ENCODE measurements at regions not wholly inside any gene's neighbourhood (a gene's known extent, or its start where the extent isn't known, plus 50 kb on each side); places are given as distances from the start of the nearest gene placed in this dataset.
A peak's percentile ranks its signal among the peaks of the same experiment; 100 is the strongest.

GRCh38 chr13:105974380-105974779, 561.1 kb downstream of the EFNB2 start:
- H3K4me3 ChIP-seq (ENCODE audit: low read length) = no peak overlapping the region
- H3K9ac ChIP-seq (ENCODE audit: low read length) = no peak overlapping the region
- H3K27me3 ChIP-seq (replicated peaks; ENCODE audit: control insufficient read depth, insufficient read depth, low read length) = no peaks in the 10 kb centered on the region
- H3K4me1 ChIP-seq (ENCODE audit: control insufficient read depth, insufficient read depth, low read length) = peaks cover 9% of the 10 kb centered on the region
- no peaks in the 10 kb centered on the region for H3K9me3 ChIP-seq (ENCODE audit: control insufficient read depth, low read length)
- no peaks in the 10 kb centered on the region for H3K36me3 ChIP-seq (ENCODE audit: control insufficient read depth, insufficient read depth, low read length, severe bottlenecking)
- DNase-seq (ENCODE audit: low read depth) = no peak

DNA sequence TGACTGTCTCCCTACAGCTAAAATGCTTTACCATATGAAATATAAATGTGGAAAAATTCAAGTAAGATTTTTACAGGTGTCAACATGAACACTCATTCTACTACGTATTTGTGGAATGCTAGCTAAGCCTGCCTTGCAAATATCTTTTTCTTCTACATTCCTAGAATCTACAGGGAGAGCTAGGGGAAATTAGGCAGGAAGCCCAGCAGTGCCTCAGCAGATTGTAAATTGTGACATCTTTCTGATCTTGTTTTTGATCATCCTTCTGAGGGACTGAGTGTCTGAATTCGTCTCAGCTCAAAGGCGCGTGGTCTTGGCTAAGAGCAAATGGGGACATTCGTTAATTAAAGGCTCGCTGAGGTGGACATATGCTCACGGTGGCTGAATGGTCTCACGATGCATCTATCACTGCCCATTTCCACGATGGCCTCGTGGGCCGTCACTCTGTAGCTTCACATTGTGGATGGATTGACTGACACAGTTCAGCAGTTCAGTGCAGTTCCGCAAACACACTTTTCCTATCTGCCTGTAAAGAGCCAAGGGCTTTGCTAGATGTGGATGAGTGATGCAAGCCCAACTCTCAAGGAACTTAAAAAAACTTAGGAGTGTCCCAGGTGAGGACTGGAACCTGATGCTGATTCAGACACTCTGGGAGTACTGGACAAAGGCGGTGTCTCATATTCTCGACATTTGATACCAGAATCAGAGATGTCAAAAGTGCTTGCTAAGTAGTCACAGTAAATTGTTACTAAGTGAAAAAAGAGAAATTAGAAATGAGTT, 562.5 kb downstream of the EFNB2 start:
- Histone ChIP-seq H3K9me3 (ENCODE audit: control insufficient read depth, low read length) (no peaks in the 10 kb centered on the region), H3K9ac (ENCODE audit: low read length) (no peak overlapping the region), H3K4me1 (ENCODE audit: control insufficient read depth, insufficient read depth, low read length) (peaks cover 9% of the 10 kb centered on the region), H3K36me3 (ENCODE audit: control insufficient read depth, insufficient read depth, low read length, severe bottlenecking) (no peaks in the 10 kb centered on the region), H3K4me3 (ENCODE audit: low read length) (peak overlapping the region; percentile 15), H3K27me3 (replicated peaks; ENCODE audit: control insufficient read depth, insufficient read depth, low read length) (no peaks in the 10 kb centered on the region)
- DNase-seq (ENCODE audit: low read depth) = peak; percentile 7

- no peak for DNase-seq (ENCODE audit: low read depth)
- H3K36me3 ChIP-seq (ENCODE audit: control insufficient read depth, insufficient read depth, low read length, severe bottlenecking) = no peaks in the 10 kb centered on the region
These were observed 563.1 kb downstream of the EFNB2 start for GRCh38 chr13:105972306-105972721.

DNA sequence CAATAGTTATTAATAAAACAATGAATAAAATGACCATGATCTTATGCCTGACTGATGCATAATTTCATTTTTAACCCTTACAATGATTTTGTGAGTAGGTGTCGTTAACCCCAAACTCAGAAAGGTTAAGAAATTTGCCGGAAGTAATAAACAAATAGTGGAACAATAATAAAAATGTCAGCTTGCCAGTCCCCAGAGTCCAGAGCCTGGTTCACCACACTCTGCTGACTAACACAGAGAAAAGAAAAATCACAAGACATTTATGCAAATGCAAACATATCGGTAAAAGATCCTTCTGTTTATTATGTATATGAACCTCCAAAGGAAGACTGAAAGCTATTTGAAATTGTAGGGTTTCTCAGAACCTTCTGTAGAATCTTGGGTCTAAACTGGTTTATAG, 563.7 kb downstream of the EFNB2 start:
- no peak overlapping the region for H3K4me3 ChIP-seq (ENCODE audit: low read length)
- no peaks in the 10 kb centered on the region for H3K27me3 ChIP-seq (replicated peaks; ENCODE audit: control insufficient read depth, insufficient read depth, low read length)
- no peaks in the 10 kb centered on the region for H3K9me3 ChIP-seq (ENCODE audit: control insufficient read depth, low read length)
- no peak overlapping the region for H3K9ac ChIP-seq (ENCODE audit: low read length)
- no peak for DNase-seq (ENCODE audit: low read depth)
- H3K4me1 ChIP-seq (ENCODE audit: control insufficient read depth, insufficient read depth, low read length) = peaks cover 9% of the 10 kb centered on the region
- no peaks in the 10 kb centered on the region for H3K36me3 ChIP-seq (ENCODE audit: control insufficient read depth, insufficient read depth, low read length, severe bottlenecking)

More at GRCh38 chr13:105972306-105972721, 563.1 kb downstream of the EFNB2 start:
- Histone ChIP-seq H3K4me3 (ENCODE audit: low read length) (peak overlapping the region; percentile 15), H3K4me1 (ENCODE audit: control insufficient read depth, insufficient read depth, low read length) (peaks cover 9% of the 10 kb centered on the region), H3K9ac (ENCODE audit: low read length) (no peak overlapping the region), H3K27me3 (replicated peaks; ENCODE audit: control insufficient read depth, insufficient read depth, low read length) (no peaks in the 10 kb centered on the region), H3K9me3 (ENCODE audit: control insufficient read depth, low read length) (no peaks in the 10 kb centered on the region)

GRCh38 chr13:105971312-105971711, 564.1 kb downstream of the EFNB2 start:
- Histone ChIP-seq H3K9ac (ENCODE audit: low read length) (no peak overlapping the region), H3K4me3 (ENCODE audit: low read length) (no peak overlapping the region), H3K9me3 (ENCODE audit: control insufficient read depth, low read length) (no peaks in the 10 kb centered on the region), H3K4me1 (ENCODE audit: control insufficient read depth, insufficient read depth, low read length) (peaks cover 9% of the 10 kb centered on the region), H3K27me3 (replicated peaks; ENCODE audit: control insufficient read depth, insufficient read depth, low read length) (no peaks in the 10 kb centered on the region), H3K36me3 (ENCODE audit: control insufficient read depth, insufficient read depth, low read length, severe bottlenecking) (no peaks in the 10 kb centered on the region)
- no peak for DNase-seq (ENCODE audit: low read depth)

DNA sequence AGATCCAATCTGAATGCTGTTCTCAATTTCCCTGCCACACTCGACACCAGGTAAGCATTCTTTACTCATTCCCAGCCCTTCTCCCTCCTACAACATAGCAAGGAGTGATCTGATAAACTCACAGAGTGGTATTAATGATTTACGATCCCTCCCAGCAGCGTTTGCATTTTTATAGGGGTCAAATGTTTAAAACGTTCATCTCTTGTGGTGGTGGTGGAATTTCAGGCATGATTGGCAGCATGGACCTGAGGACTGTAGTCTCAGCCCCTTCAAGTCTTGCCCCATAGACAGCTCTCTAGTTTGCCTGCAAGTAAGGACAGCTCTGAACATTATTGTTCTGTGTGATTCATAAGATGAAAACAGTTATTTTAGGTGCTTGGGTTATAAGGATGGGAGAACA, 565.7 kb downstream of the EFNB2 start:
- DNase-seq (ENCODE audit: low read depth) = no peak
- Histone ChIP-seq H3K9ac (ENCODE audit: low read length) (no peak overlapping the region), H3K9me3 (ENCODE audit: control insufficient read depth, low read length) (no peaks in the 10 kb centered on the region), H3K4me1 (ENCODE audit: control insufficient read depth, insufficient read depth, low read length) (peaks cover 9% of the 10 kb centered on the region), H3K4me3 (ENCODE audit: low read length) (no peak overlapping the region), H3K36me3 (ENCODE audit: control insufficient read depth, insufficient read depth, low read length, severe bottlenecking) (no peaks in the 10 kb centered on the region), H3K27me3 (replicated peaks; ENCODE audit: control insufficient read depth, insufficient read depth, low read length) (no peaks in the 10 kb centered on the region)

GRCh38 chr13:105965910-105966309, 569.6 kb downstream of the EFNB2 start:
- Histone ChIP-seq H3K27me3 (replicated peaks; ENCODE audit: control insufficient read depth, insufficient read depth, low read length) (no peaks in the 10 kb centered on the region), H3K4me3 (ENCODE audit: low read length) (no peak overlapping the region), H3K9ac (ENCODE audit: low read length) (no peak overlapping the region), H3K4me1 (ENCODE audit: control insufficient read depth, insufficient read depth, low read length) (no peaks in the 10 kb centered on the region), H3K36me3 (ENCODE audit: control insufficient read depth, insufficient read depth, low read length, severe bottlenecking) (no peaks in the 10 kb centered on the region), H3K9me3 (ENCODE audit: control insufficient read depth, low read length) (no peaks in the 10 kb centered on the region)
- no peak for DNase-seq (ENCODE audit: low read depth)

DNA sequence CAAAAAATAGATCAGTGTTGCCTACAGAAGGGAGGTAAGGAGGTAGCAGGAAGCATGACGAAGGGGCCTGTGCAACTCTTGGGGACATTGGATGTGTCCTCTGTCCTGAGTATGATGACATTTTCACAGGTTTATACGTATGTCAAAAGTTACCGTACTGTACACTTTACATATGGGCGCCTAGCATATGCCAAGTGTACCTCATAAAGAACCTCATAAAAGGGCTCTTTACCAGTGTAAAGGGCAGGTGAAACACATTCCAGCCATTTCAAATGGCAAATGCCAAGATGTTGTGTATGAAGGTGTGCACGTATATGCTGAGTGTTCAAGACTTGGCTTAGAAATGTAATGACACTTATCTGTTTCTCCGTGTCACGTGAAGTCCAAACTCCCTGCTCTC, 573.4 kb downstream of the EFNB2 start:
- no peak for DNase-seq (ENCODE audit: low read depth)
- H3K4me1 ChIP-seq (ENCODE audit: control insufficient read depth, insufficient read depth, low read length) = peaks cover under 1% of the 10 kb centered on the region
- no peak overlapping the region for H3K4me3 ChIP-seq (ENCODE audit: low read length)
- no peak overlapping the region for H3K9ac ChIP-seq (ENCODE audit: low read length)
- H3K9me3 ChIP-seq (ENCODE audit: control insufficient read depth, low read length) = no peaks in the 10 kb centered on the region
- no peaks in the 10 kb centered on the region for H3K27me3 ChIP-seq (replicated peaks; ENCODE audit: control insufficient read depth, insufficient read depth, low read length)
- H3K36me3 ChIP-seq (ENCODE audit: control insufficient read depth, insufficient read depth, low read length, severe bottlenecking) = no peaks in the 10 kb centered on the region

DNA sequence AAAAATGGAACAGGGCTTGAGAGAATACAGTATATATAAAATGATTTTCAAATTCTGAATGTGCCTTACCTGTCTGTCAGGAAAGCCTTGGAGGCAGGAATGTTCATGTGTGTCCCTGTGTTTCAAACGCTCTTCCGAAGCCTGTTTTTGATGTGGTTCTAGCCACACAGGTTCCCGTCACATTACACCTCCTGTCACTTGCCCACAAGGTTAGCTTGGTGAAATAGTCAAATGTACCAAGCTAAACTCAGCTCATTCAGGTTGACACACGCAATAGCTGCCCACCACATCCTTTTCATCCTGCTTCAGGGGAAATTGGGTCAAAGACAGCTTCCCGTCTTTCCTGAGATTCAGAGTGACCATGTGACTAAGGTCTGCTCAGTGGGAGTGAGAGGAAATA, 574.0 kb downstream of the EFNB2 start:
- Histone ChIP-seq H3K4me3 (ENCODE audit: low read length) (no peak overlapping the region), H3K4me1 (ENCODE audit: control insufficient read depth, insufficient read depth, low read length) (peaks cover 5% of the 10 kb centered on the region), H3K36me3 (ENCODE audit: control insufficient read depth, insufficient read depth, low read length, severe bottlenecking) (no peaks in the 10 kb centered on the region), H3K9ac (ENCODE audit: low read length) (no peak overlapping the region), H3K9me3 (ENCODE audit: control insufficient read depth, low read length) (no peaks in the 10 kb centered on the region), H3K27me3 (replicated peaks; ENCODE audit: control insufficient read depth, insufficient read depth, low read length) (no peaks in the 10 kb centered on the region)
- no peak for DNase-seq (ENCODE audit: low read depth)

- no peak for DNase-seq (ENCODE audit: low read depth)
- Histone ChIP-seq H3K27me3 (replicated peaks; ENCODE audit: control insufficient read depth, insufficient read depth, low read length) (no peaks in the 10 kb centered on the region), H3K9me3 (ENCODE audit: control insufficient read depth, low read length) (no peaks in the 10 kb centered on the region), H3K4me1 (ENCODE audit: control insufficient read depth, insufficient read depth, low read length) (peaks cover 5% of the 10 kb centered on the region), H3K9ac (ENCODE audit: low read length) (no peak overlapping the region), H3K36me3 (ENCODE audit: control insufficient read depth, insufficient read depth, low read length, severe bottlenecking) (no peaks in the 10 kb centered on the region), H3K4me3 (ENCODE audit: low read length) (no peak overlapping the region)
These were observed 575.1 kb downstream of the EFNB2 start for GRCh38 chr13:105960326-105960725.

DNA sequence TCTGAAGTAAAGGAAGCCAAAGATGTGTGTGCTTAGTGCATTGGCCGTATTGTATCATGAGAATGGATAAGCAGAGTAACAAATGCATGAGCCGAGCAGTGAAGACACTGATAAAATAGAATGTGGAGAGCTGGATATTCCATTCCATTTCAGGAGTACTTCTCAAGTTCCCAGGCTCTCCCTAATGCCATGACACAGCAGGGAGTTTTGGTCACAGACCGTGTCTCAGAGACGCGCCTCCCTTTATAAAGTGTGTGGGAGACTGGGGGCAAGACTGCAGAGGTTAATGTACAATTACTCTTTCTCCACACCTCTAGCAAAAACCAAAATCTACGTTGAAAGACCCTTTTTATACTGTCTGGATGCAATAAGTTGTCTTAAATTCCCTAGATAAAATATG, 575.6 kb downstream of the EFNB2 start:
- H3K4me3 ChIP-seq (ENCODE audit: low read length) = no peak overlapping the region
- H3K36me3 ChIP-seq (ENCODE audit: control insufficient read depth, insufficient read depth, low read length, severe bottlenecking) = no peaks in the 10 kb centered on the region
- no peak for DNase-seq (ENCODE audit: low read depth)
- no peak overlapping the region for H3K9ac ChIP-seq (ENCODE audit: low read length)
- no peaks in the 10 kb centered on the region for H3K27me3 ChIP-seq (replicated peaks; ENCODE audit: control insufficient read depth, insufficient read depth, low read length)
- peaks cover 5% of the 10 kb centered on the region for H3K4me1 ChIP-seq (ENCODE audit: control insufficient read depth, insufficient read depth, low read length)
- H3K9me3 ChIP-seq (ENCODE audit: control insufficient read depth, low read length) = no peaks in the 10 kb centered on the region

All from adipocyte (in vitro differentiated cells).